Liver (tissue), 8 donors: ENCODE measurements at regions not wholly inside any gene's neighbourhood (a gene's known extent, or its start where the extent isn't known, plus 50 kb on each side); places are given as distances from the start of the nearest gene placed in this dataset.
"Not testable (repeated sequence)": the region's sequence is repeated elsewhere in the genome, so short reads cannot be mapped to it uniquely, and the experiment has no call there.

Experiments
- DNase-seq: peaks from one replicate; pipeline ENCODE4 v3.0.0-alpha.2; 2017; ENCODE audit warnings: low spot score
- H3K27ac ChIP-seq, 2 donors: one replicate each; pipeline ENCODE4 v1.7.0; 2013; ENCODE audit warnings: inconsistent platforms in 2 of 2, low read length in 2 of 2, control low read depth in 1 of 2, low read depth in 1 of 2, mild to moderate bottlenecking in 1 of 2
- H3K27me3 ChIP-seq, 4 donors: one replicate each; pipeline versions ENCODE4 v1.6.1 to v1.7.0; 2013; ENCODE audit warnings: low read length in 3 of 4, inconsistent platforms in 1 of 4, mild to moderate bottlenecking in 1 of 4, moderate library complexity in 1 of 4; ENCODE audit not compliant: control insufficient read depth in 4 of 4, insufficient read depth in 4 of 4
- H3K36me3 ChIP-seq, 4 donors: one replicate each; pipeline versions ENCODE4 v1.6.1 to v1.7.0; 2013; ENCODE audit warnings: low read length in 3 of 4, mild to moderate bottlenecking in 3 of 4, low read depth in 1 of 4, moderate library complexity in 1 of 4; ENCODE audit not compliant: control insufficient read depth in 4 of 4, insufficient read depth in 3 of 4
- H3K4me1 ChIP-seq, 4 donors: one replicate each; pipeline versions ENCODE4 v1.6.1 to v1.7.0; 2013; ENCODE audit warnings: low read length in 3 of 4, mild to moderate bottlenecking in 3 of 4, moderate library complexity in 1 of 4; ENCODE audit not compliant: control insufficient read depth in 4 of 4, insufficient read depth in 4 of 4
- H3K4me3 ChIP-seq, 3 donors: one replicate each; pipeline versions ENCODE4 v1.6.1 to v1.7.0; 2013; ENCODE audit warnings: low read length in 3 of 3, control low read depth in 1 of 3, low read depth in 1 of 3, mild to moderate bottlenecking in 1 of 3
- H3K9ac ChIP-seq, 2 donors: one replicate each; pipeline ENCODE4 v1.7.0; 2013; ENCODE audit warnings: low read length in 2 of 2, mild to moderate bottlenecking in 2 of 2, moderate library complexity in 2 of 2, control low read depth in 1 of 2, low read depth in 1 of 2
- H3K9me3 ChIP-seq, 4 donors: one replicate each; pipeline versions ENCODE4 v1.6.1 to v1.7.0; 2013; ENCODE audit warnings: low read length in 3 of 4; ENCODE audit not compliant: control insufficient read depth in 4 of 4
- EGR1 ChIP-seq, 2 donors: IDR thresholded peaks; 2 replicates each; pipeline ENCODE4 v1.6.1; 2016 to 2018; ENCODE audit warnings: antibody characterized with exemption in 2 of 2, low read depth in 2 of 2
- FOXA1 ChIP-seq: IDR thresholded peaks from 2 replicates; pipeline ENCODE4 v1.6.1; 2016; ENCODE audit warnings: antibody characterized with exemption
- FOXA2 ChIP-seq: IDR thresholded peaks from 2 replicates; pipeline ENCODE4 v1.6.1; 2016; ENCODE audit warnings: antibody characterized with exemption
- GABPA ChIP-seq, 2 donors: IDR thresholded peaks in 1 of 2; conservative IDR thresholded peaks in 1 of 2; 2 replicates each; pipeline ENCODE4 v1.6.1; 2016; ENCODE audit warnings: antibody characterized with exemption in 2 of 2, mild to moderate bottlenecking in 1 of 2, moderate library complexity in 1 of 2
- HNF4A ChIP-seq, 2 donors: conservative IDR thresholded peaks; 2 replicates each; pipeline ENCODE4 v1.6.1; 2016; ENCODE audit warnings: antibody characterized with exemption in 2 of 2, mild to moderate bottlenecking in 2 of 2
- HNF4G ChIP-seq: IDR thresholded peaks from 2 replicates; pipeline ENCODE4 v1.6.1; 2016; ENCODE audit warnings: antibody characterized with exemption
- JUND ChIP-seq, 2 donors: IDR thresholded peaks; 2 replicates each; pipeline ENCODE4 v1.6.1; 2016; ENCODE audit warnings: antibody characterized with exemption in 2 of 2
- MAX ChIP-seq: IDR thresholded peaks from 2 replicates; pipeline ENCODE4 v1.6.1; 2016; ENCODE audit warnings: antibody characterized with exemption
- NR2F2 ChIP-seq: IDR thresholded peaks from 2 replicates; pipeline ENCODE4 v1.6.1; 2016; ENCODE audit warnings: antibody characterized with exemption
- RAD21 ChIP-seq, 2 donors: IDR thresholded peaks; 2 replicates each; pipeline ENCODE4 v1.6.1; 2016; ENCODE audit warnings: antibody characterized with exemption in 2 of 2, mild to moderate bottlenecking in 2 of 2
- TAF1 ChIP-seq: conservative IDR thresholded peaks from 2 replicates; pipeline ENCODE4 v1.6.1; 2016; ENCODE audit warnings: antibody characterized with exemption, mild to moderate bottlenecking
- YY1 ChIP-seq: IDR thresholded peaks from 2 replicates; pipeline ENCODE4 v1.6.1; 2016; ENCODE audit warnings: antibody characterized with exemption, mild to moderate bottlenecking
- ZBTB33 ChIP-seq: IDR thresholded peaks from 2 replicates; pipeline ENCODE4 v1.6.1; 2016; ENCODE audit warnings: antibody characterized with exemption
- WGBS: extraction: QIAGEN DNeasy Blood & Tissue Kit; methylation state at CpG from one replicate; pipeline ENCODE4 v1.1.7; 2013; 5-methylcytosine and 5-hydroxymethylcytosine counted together
- TF ChIP-seq, protein P1 (sequence below): fragments of 150-350 bp; IDR thresholded peaks from 2 replicates; pipeline ENCODE4 v1.5.1; 2017; ENCODE audit warnings: improper control_type of control experiment, low read depth, low read length; ENCODE audit not compliant: missing input control
- TF ChIP-seq, protein P2 (sequence below): IDR thresholded peaks from 2 replicates; pipeline ENCODE4 v1.6.1; 2016; ENCODE audit warnings: antibody characterized with exemption
- donor health status: healthy.
- donor health status: healthy.
- donor health status: healthy.
- donor health status: healthy.
- donor health status: healthy.

- WGBS, result 74% methylated on average over 9 of the region's 9 CpGs
- no peak overlapping the region for H3K9ac ChIP-seq
- no peak overlapping the region for H3K27ac ChIP-seq
- H3K9me3 ChIP-seq, result no peaks in the 10 kb centered on the region
- H3K36me3 ChIP-seq, result no peaks in the 10 kb centered on the region
- TF ChIP-seq HNF4G (no peak), YY1 (no peak), NR2F2 (no peak), FOXA1 (no peak), TAF1 (no peak), EGR1 (IDR thresholded peaks at IDR 0.05; ENCODE audit: low read depth in 2 of 2) (no peak), MAX (no peak), FOXA2 (no peak), RAD21 (IDR thresholded peaks at IDR 0.05) (no peak), HNF4A (conservative IDR thresholded peaks at IDR 0.05) (no peak), ZBTB33 (no peak), JUND (IDR thresholded peaks at IDR 0.05) (no peak), GABPA (IDR thresholded peaks at IDR 0.05 in 1 of 2, conservative IDR thresholded peaks at IDR 0.05 in 1 of 2) (no peak)
- TF ChIP-seq, protein P1, sequence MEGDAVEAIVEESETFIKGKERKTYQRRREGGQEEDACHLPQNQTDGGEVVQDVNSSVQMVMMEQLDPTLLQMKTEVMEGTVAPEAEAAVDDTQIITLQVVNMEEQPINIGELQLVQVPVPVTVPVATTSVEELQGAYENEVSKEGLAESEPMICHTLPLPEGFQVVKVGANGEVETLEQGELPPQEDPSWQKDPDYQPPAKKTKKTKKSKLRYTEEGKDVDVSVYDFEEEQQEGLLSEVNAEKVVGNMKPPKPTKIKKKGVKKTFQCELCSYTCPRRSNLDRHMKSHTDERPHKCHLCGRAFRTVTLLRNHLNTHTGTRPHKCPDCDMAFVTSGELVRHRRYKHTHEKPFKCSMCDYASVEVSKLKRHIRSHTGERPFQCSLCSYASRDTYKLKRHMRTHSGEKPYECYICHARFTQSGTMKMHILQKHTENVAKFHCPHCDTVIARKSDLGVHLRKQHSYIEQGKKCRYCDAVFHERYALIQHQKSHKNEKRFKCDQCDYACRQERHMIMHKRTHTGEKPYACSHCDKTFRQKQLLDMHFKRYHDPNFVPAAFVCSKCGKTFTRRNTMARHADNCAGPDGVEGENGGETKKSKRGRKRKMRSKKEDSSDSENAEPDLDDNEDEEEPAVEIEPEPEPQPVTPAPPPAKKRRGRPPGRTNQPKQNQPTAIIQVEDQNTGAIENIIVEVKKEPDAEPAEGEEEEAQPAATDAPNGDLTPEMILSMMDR, result no peak
- TF ChIP-seq, protein P2, sequence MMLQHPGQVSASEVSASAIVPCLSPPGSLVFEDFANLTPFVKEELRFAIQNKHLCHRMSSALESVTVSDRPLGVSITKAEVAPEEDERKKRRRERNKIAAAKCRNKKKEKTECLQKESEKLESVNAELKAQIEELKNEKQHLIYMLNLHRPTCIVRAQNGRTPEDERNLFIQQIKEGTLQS, result no peak
- peaks cover 0 to 9% (median 2%) of the 10 kb centered on the region in 4 donors for H3K4me1 ChIP-seq
- no peaks in the 10 kb centered on the region for H3K27me3 ChIP-seq
- H3K4me3 ChIP-seq, result no peak overlapping the region
- DNase-seq, result no peak
Measured at GRCh38 chr17:68097161-68097805, 61.7 kb downstream of the KPNA2 start.

DNA sequence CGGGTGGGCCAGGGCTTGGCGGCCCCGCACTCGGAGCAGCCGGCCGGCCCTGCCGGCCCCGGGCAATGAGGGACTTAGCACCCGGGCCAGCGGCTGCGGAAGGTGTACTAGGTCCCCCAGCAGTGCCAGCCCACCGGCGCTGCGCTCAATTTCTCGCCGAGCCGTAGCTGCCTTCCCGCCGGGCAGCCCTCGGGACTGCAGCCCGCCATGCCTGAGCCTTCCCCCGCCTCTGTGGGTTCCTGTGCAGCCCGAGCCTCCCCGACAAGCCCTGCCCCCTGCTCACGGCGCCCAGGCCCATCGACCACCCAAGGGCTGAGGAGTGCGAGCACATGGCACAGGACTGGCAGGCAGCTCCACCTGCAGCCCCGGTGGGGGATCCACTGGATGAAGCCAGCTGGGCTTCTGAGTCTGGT is 63.8 kb downstream of the KPNA2 start:
- not testable (repeated sequence) for H3K27me3 ChIP-seq, H3K36me3 ChIP-seq, H3K9ac ChIP-seq, H3K9me3 ChIP-seq, H3K4me3 ChIP-seq, H3K27ac ChIP-seq, DNase-seq
- 98% methylated on average over 29 of the region's 29 CpGs for WGBS
- peaks cover 0 to 15% (median 9%) of the 10 kb centered on the region in 4 donors for H3K4me1 ChIP-seq
